Endodermal cell (in vitro differentiated cells): ENCODE measurements at regions not wholly inside any gene's neighbourhood (a gene's known extent, or its start where the extent isn't known, plus 50 kb on each side); places are given as distances from the start of the nearest gene placed in this dataset.

Source experiments
- DNase-seq: peaks from one replicate; pipeline ENCODE4 v3.0.0-alpha.2; 2017
- H3K27ac ChIP-seq: 2 replicates; pipeline ENCODE4 v1.5.1; 2013; ENCODE audit warnings: mild to moderate bottlenecking, low read depth, low read length, moderate library complexity
- H3K27me3 ChIP-seq: 2 replicates; pipeline ENCODE4 v1.6.1; 2013; ENCODE audit warnings: mild to moderate bottlenecking, low read length, moderate library complexity; ENCODE audit not compliant: insufficient read depth, control insufficient read depth, poor library complexity, severe bottlenecking
- H3K36me3 ChIP-seq: 2 replicates; pipeline ENCODE4 v1.7.0; 2013; ENCODE audit warnings: mild to moderate bottlenecking, low read length, moderate library complexity; ENCODE audit not compliant: control insufficient read depth, insufficient read depth
- H3K4me1 ChIP-seq: one replicate; pipeline ENCODE4 v1.7.0; 2013; ENCODE audit warnings: low read length; ENCODE audit not compliant: control insufficient read depth, insufficient read depth
- H3K4me3 ChIP-seq: 2 replicates; pipeline ENCODE4 v1.5.1; 2013; ENCODE audit warnings: mild to moderate bottlenecking, low read length, moderate library complexity
- H3K9ac ChIP-seq: 2 replicates; pipeline ENCODE4 v1.6.1; 2013; ENCODE audit warnings: mild to moderate bottlenecking, low read length, moderate library complexity; ENCODE audit not compliant: poor library complexity, severe bottlenecking; ENCODE audit errors: extremely low read depth
- H3K9me3 ChIP-seq: 2 replicates; pipeline ENCODE4 v1.6.1; 2013; ENCODE audit warnings: mild to moderate bottlenecking, low read length, moderate library complexity; ENCODE audit not compliant: control insufficient read depth
- H3K27ac Mint-ChIP-seq: 2 replicates; pipeline ENCODE4 v1.8.0; 2020; ENCODE audit warnings: mixed read lengths
- H3K27me3 Mint-ChIP-seq: 2 replicates; pipeline ENCODE4 v1.8.0; 2021; ENCODE audit warnings: mild to moderate bottlenecking, mixed read lengths; ENCODE audit not compliant: insufficient read depth
- H3K36me3 Mint-ChIP-seq: 2 replicates; pipeline ENCODE4 v1.8.0; 2020; ENCODE audit warnings: low read depth, mixed read lengths
- H3K4me1 Mint-ChIP-seq: 2 replicates; pipeline ENCODE4 v1.8.0; 2020; ENCODE audit warnings: mixed read lengths
- H3K4me3 Mint-ChIP-seq: 2 replicates; pipeline ENCODE4 v1.8.0; 2020; ENCODE audit warnings: mild to moderate bottlenecking, moderate library complexity, mixed read lengths
- H3K9me3 Mint-ChIP-seq: 2 replicates; pipeline ENCODE4 v1.8.0; 2020; ENCODE audit warnings: mild to moderate bottlenecking, mixed read lengths
- WGBS, 2 experiments: methylation state at CpG; one replicate each; pipeline versions ENCODE4 v1.1.5 to v1.1.7; 2013; ENCODE audit warnings: missing lambda C conversion rate in 2 of 2, mixed read lengths in 1 of 2; ENCODE audit not compliant: insufficient coverage in 1 of 2, insufficient read length in 1 of 2; 5-methylcytosine and 5-hydroxymethylcytosine counted together
- TF ChIP-seq, protein P1 (sequence below): fragments of 200-600 bp; sonication (generic); conservative IDR thresholded peaks from 2 replicates; pipeline ENCODE4 v1.5.0; 2021; ENCODE audit warnings: antibody characterized with exemption, mild to moderate bottlenecking

DNA sequence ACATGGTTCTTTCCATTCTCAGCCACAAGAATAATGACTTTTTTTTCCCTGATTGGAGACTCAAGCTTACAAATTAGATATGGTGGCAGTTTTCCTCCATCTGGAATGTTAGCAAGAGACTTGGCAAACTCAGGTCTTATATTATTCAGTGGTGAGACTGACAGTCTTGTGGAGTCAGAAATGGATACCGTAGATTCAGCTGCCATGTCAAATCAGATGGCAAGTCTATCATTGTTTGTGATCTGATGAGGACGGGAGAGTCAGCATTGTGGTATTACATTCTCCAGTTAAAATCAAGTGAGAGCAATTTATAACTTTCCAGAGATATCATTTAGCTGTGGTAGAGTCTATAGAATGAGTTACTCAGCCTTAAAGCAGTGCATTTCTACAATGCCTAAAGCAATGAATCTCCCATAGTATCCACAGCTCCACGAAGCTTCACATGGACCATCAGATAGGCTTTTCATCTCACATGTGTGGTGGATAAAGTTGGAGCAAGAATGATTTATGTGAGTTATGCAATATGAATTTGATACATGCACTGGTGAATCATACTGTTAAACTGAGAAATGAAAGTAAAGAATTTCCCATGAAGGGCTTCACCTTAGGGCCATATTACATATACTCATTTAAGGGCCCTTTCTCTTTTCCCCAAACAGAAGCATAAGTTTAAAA is 430.6 kb downstream of the ZNF608 start:
- Mint-ChIP-seq H3K4me1 (peaks cover 7% of the 10 kb centered on the region), H3K9me3 (peaks cover 25% of the 10 kb centered on the region), H3K27me3 (no peaks in the 10 kb centered on the region), H3K27ac (no peak overlapping the region), H3K36me3 (peaks cover 12% of the 10 kb centered on the region), H3K4me3 (no peak overlapping the region)
- DNase-seq: no peak
- H3K9me3 ChIP-seq: peaks cover 18% of the 10 kb centered on the region
- 92 to 99% methylated on average over 2 to 3 of the region's 3 CpGs for WGBS, 2 experiments
- H3K27me3 ChIP-seq: no peaks in the 10 kb centered on the region
- H3K4me1 ChIP-seq: no peaks in the 10 kb centered on the region
- TF ChIP-seq, protein P1, sequence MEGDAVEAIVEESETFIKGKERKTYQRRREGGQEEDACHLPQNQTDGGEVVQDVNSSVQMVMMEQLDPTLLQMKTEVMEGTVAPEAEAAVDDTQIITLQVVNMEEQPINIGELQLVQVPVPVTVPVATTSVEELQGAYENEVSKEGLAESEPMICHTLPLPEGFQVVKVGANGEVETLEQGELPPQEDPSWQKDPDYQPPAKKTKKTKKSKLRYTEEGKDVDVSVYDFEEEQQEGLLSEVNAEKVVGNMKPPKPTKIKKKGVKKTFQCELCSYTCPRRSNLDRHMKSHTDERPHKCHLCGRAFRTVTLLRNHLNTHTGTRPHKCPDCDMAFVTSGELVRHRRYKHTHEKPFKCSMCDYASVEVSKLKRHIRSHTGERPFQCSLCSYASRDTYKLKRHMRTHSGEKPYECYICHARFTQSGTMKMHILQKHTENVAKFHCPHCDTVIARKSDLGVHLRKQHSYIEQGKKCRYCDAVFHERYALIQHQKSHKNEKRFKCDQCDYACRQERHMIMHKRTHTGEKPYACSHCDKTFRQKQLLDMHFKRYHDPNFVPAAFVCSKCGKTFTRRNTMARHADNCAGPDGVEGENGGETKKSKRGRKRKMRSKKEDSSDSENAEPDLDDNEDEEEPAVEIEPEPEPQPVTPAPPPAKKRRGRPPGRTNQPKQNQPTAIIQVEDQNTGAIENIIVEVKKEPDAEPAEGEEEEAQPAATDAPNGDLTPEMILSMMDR: no peak
- no peak overlapping the region for H3K27ac ChIP-seq
- no peaks in the 10 kb centered on the region for H3K36me3 ChIP-seq
- H3K9ac ChIP-seq: no peak overlapping the region
- H3K4me3 ChIP-seq: no peak overlapping the region

DNA sequence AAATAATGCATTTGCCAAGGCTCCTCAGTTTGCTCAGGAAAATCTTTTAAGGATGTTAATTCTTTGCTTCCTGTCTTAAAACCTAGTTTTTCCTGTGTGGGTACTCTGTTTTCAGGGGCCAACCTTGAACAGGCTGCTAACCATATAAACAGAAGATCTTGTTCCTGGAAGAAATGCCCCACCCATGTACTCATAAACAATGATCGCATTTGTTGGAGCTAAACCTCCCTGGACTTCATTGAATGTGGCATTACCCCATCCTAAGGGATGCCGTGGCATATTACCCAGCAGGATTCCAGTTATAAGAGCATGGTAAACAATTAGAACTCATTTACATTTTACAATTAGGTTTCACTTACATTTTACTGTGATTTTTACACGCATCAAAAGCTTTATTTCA is 436.0 kb downstream of the ZNF608 start:
- peaks cover 12% of the 10 kb centered on the region for H3K4me1 ChIP-seq
- H3K9ac ChIP-seq: no peak overlapping the region
- peaks cover 12% of the 10 kb centered on the region for H3K9me3 ChIP-seq
- H3K4me1 Mint-ChIP-seq: peaks cover 7% of the 10 kb centered on the region
- no peak overlapping the region for H3K4me3 ChIP-seq
- H3K27ac Mint-ChIP-seq: no peak overlapping the region
- H3K36me3 ChIP-seq: no peaks in the 10 kb centered on the region
- 69 to 73% methylated on average over 3 of the region's 3 CpGs for WGBS, 2 experiments
- no peaks in the 10 kb centered on the region for H3K27me3 Mint-ChIP-seq
- H3K36me3 Mint-ChIP-seq: peaks cover 10% of the 10 kb centered on the region
- H3K27me3 ChIP-seq: no peaks in the 10 kb centered on the region
- no peak for DNase-seq
- no peak overlapping the region for H3K4me3 Mint-ChIP-seq
- no peak overlapping the region for H3K27ac ChIP-seq
- TF ChIP-seq, protein P1: no peak
- peaks cover 13% of the 10 kb centered on the region for H3K9me3 Mint-ChIP-seq

DNA sequence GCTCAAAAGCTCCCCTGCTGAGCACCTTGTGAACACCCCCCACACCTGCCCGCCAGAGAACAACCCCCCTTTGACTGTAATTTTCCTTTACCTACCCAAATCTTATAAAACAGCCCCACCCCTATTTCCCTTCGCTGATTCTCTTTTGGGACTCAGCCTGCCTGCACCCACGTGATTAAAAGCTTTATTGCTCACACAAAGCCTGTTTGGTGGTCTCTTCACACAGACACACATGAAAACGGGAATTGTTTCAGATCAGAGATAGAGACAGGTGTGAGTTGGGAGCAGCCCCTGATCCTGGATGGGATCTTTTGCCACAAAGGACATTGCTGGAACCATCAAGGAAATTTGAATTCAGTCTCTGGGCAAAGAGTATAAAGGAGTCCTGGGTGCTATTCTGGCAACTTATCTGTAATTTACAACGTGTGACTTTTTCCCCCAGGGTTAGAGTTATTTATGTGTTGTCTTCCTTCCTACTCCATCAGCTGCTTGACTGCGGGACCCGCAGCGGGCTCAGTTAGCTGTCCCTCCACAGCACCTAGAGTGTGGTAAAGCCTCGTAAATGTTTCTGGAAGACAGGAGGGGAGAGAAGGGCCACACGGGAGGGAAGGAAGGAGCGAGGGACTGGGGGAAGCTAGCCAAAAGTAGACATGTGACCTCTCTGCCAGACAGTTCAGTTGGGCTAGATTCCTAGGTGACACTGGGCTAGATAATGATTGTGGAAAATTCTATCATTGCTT is 437.0 kb downstream of the ZNF608 start:
- H3K4me3 Mint-ChIP-seq: no peak overlapping the region
- Histone ChIP-seq H3K27me3 (no peaks in the 10 kb centered on the region), H3K36me3 (no peaks in the 10 kb centered on the region), H3K4me3 (peak overlapping the region; percentile 2), H3K9ac (peak overlapping the region; percentile 67), H3K27ac (peak overlapping the region; percentile 57), H3K4me1 (peaks cover 12% of the 10 kb centered on the region), H3K9me3 (peaks cover 11% of the 10 kb centered on the region)
- H3K36me3 Mint-ChIP-seq: peaks cover 6% of the 10 kb centered on the region
- no peaks in the 10 kb centered on the region for H3K27me3 Mint-ChIP-seq
- WGBS, 2 experiments: 14 to 34% methylated on average over 8 to 11 of the region's 11 CpGs
- H3K27ac Mint-ChIP-seq: no peak overlapping the region
- TF ChIP-seq, protein P1: no peak
- peak; percentile 82 for DNase-seq
- H3K4me1 Mint-ChIP-seq: peaks cover 7% of the 10 kb centered on the region
- peaks cover 9% of the 10 kb centered on the region for H3K9me3 Mint-ChIP-seq
